Natural killer cell (primary cell): ENCODE measurements at regions not wholly inside any gene's neighbourhood (a gene's known extent, or its start where the extent isn't known, plus 50 kb on each side); places are given as distances from the start of the nearest gene placed in this dataset.

ENCODE experiments used
- ATAC-seq, 3 donors: fragments of 150-1000 bp in 2 of 3; fragments of 200-7000 bp in 1 of 3; cut with Tn5 transposase; 1 replicate in 1 of 3; 2 replicates in 2 of 3; pipeline ENCODE4 v1.10.0; 2021; ENCODE audit warnings: mild to moderate bottlenecking in 2 of 3, moderate library complexity in 2 of 3
- DNase-seq, 2 donors: peaks; one replicate each; pipeline versions ENCODE4 v3.0.0 to v3.0.0-alpha.2; 2013 to 2021; ENCODE audit warnings: mixed read lengths in 1 of 2
- H3K27ac ChIP-seq: one replicate; pipeline ENCODE4 v1.5.1; 2013; ENCODE audit warnings: mild to moderate bottlenecking, low read length
- H3K27me3 ChIP-seq: one replicate; pipeline ENCODE4 v1.6.1; 2013; ENCODE audit warnings: low read length; ENCODE audit not compliant: control insufficient read depth, insufficient read depth
- H3K36me3 ChIP-seq: one replicate; pipeline ENCODE4 v1.6.1; 2013; ENCODE audit warnings: low read length; ENCODE audit not compliant: control insufficient read depth, insufficient read depth
- H3K4me1 ChIP-seq: one replicate; pipeline ENCODE4 v1.6.1; 2013; ENCODE audit warnings: low read length; ENCODE audit not compliant: control insufficient read depth, insufficient read depth
- H3K4me3 ChIP-seq: one replicate; pipeline ENCODE4 v1.5.1; 2013; ENCODE audit warnings: low read length
- H3K9me3 ChIP-seq: one replicate; pipeline ENCODE4 v1.6.1; 2013; ENCODE audit warnings: low read length; ENCODE audit not compliant: control insufficient read depth, insufficient read depth
- H3K27ac Mint-ChIP-seq, 2 donors: one replicate each; pipeline ENCODE4 v1.8.0; 2022; ENCODE audit warnings: mild to moderate bottlenecking in 2 of 2, mixed read lengths in 2 of 2, moderate library complexity in 1 of 2
- H3K27me3 Mint-ChIP-seq, 2 donors: one replicate each; pipeline ENCODE4 v1.8.0; 2022; ENCODE audit warnings: low read depth in 2 of 2, mixed read lengths in 2 of 2
- H3K36me3 Mint-ChIP-seq: one replicate; pipeline ENCODE4 v1.8.0; 2022; ENCODE audit warnings: mixed read lengths
- H3K4me1 Mint-ChIP-seq, 2 donors: one replicate each; pipeline ENCODE4 v1.8.0; 2022; ENCODE audit warnings: mixed read lengths in 2 of 2
- H3K4me3 Mint-ChIP-seq: one replicate; pipeline ENCODE4 v1.8.0; 2022; ENCODE audit warnings: mild to moderate bottlenecking, moderate library complexity, mixed read lengths
- H3K9me3 Mint-ChIP-seq, 2 donors: one replicate each; pipeline ENCODE4 v1.8.0; 2022; ENCODE audit warnings: mixed read lengths in 2 of 2
- CTCF ChIP-seq: fragments of 200-600 bp; IDR thresholded peaks from one replicate; pipeline ENCODE4 v1.8.0; 2022; ENCODE audit warnings: antibody characterized with exemption
- WGBS: methylation state at CpG from one replicate; pipeline ENCODE4 v1.1.7; 2013; ENCODE audit warnings: missing lambda C conversion rate; ENCODE audit not compliant: insufficient coverage; 5-methylcytosine and 5-hydroxymethylcytosine counted together
- intact Hi-C: fragments of 100-400 bp; cut with micrococcal nuclease; formaldehyde crosslinking; loops from one replicate; pipeline ENCODE4 v1.14.2; 2022

DNA sequence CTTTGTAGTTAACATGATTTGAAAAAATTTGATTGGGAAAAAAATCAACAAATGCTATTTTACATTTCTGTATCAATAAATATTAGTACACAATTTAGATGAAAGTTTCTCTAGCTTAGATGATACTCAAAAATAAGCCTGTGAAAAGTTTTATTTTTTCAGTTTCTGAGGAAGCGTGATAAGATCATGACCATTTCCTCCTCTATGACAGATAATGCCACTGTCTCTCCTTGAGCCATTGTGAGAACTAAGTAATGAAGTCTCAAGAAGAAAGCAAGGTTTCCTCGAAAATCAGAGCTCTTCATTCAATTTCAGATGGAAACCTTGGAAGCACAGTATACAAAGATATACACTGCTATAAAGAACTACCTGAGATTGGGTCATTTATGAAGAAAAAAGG, 395.0 kb downstream of the HDGFL1 start:
- no peak overlapping the region for H3K4me3 Mint-ChIP-seq
- H3K36me3 ChIP-seq: no peaks in the 10 kb centered on the region
- no peaks in the 10 kb centered on the region for H3K27me3 ChIP-seq
- TF ChIP-seq CTCF: no peak
- DNase-seq: no peak
- H3K27ac Mint-ChIP-seq: no peak overlapping the region
- H3K9me3 ChIP-seq: peaks cover 3% of the 10 kb centered on the region
- no peak overlapping the region for H3K4me3 ChIP-seq
- ATAC-seq: no peak
- 43% methylated on average over 1 of the region's 2 CpGs for WGBS
- peaks cover 5 to 8% of the 10 kb centered on the region in 2 donors for H3K4me1 Mint-ChIP-seq
- peaks cover 4 to 8% of the 10 kb centered on the region in 2 donors for H3K9me3 Mint-ChIP-seq
- no peaks in the 10 kb centered on the region for H3K36me3 Mint-ChIP-seq
- H3K27me3 Mint-ChIP-seq: no peaks in the 10 kb centered on the region
- H3K27ac ChIP-seq: no peak overlapping the region
- no peaks in the 10 kb centered on the region for H3K4me1 ChIP-seq
- intact Hi-C loops: no loop called here

DNA sequence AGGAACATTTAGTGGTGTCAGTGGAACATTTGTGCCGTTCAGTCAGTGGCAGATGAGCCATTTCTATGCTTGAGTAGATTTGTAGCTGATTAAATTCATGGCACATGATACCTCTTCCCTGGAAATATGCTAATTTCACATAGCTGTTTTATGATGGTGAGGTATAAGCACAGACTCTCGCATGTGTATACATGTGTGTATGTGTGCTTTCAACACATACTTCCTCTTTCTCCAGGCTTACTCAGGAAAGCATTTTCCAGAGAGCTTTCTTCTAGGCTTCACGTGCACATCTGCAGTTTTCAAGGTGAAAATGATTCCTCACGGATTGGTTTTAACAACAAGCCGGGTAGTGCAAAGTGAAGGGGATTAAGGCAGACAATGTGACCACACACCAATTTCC, 396.5 kb downstream of the HDGFL1 start:
- no peak overlapping the region for H3K4me3 Mint-ChIP-seq
- peaks cover 4 to 6% of the 10 kb centered on the region in 2 donors for H3K9me3 Mint-ChIP-seq
- Histone ChIP-seq H3K27ac (no peak overlapping the region), H3K27me3 (no peaks in the 10 kb centered on the region), H3K4me3 (no peak overlapping the region), H3K36me3 (no peaks in the 10 kb centered on the region), H3K4me1 (no peaks in the 10 kb centered on the region), H3K9me3 (peaks cover 3% of the 10 kb centered on the region)
- no peaks in the 10 kb centered on the region for H3K27me3 Mint-ChIP-seq
- no peak for DNase-seq
- no peak for TF ChIP-seq CTCF
- H3K27ac Mint-ChIP-seq: no peak overlapping the region
- no peak for ATAC-seq
- 71% methylated on average over 4 of the region's 5 CpGs for WGBS
- no peaks in the 10 kb centered on the region for H3K36me3 Mint-ChIP-seq
- peaks cover 5 to 8% of the 10 kb centered on the region in 2 donors for H3K4me1 Mint-ChIP-seq
- intact Hi-C loops: no loop called here

DNA sequence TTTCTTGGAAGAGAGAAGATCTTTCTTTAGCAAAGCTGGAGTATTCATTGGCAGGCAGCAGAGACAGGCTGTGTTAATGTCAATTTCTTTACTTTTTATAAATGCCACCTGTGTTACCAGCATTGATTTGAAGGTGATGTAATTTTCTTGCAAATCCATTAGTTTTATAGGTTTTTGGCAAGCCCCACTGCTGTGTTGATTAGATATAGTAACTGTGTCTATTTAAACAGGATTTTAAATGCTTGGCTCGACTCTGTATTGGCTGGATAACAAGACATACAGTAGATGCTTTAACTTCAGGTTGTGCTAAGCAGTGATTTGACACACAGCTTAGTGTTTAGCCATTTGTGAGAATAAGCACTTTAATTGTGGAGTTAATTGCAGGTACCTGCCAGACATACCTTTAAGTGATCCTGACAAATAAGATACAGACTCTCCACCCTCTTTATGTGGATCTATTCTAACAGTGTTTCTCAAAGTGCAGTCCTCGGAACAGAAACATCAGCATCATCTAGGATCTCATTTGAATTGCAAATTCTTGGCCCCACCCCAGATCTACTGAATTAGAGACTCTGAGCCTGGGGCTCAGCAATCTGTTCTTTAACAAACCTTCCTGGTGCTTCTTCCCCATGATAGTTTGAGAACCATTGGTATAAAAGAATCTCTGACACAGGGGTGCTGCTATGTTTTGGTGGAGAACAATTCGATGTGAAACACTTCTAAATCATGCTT, 397.5 kb downstream of the HDGFL1 start:
- Mint-ChIP-seq H3K27ac (no peak overlapping the region), H3K4me1 (peaks cover 5 to 8% of the 10 kb centered on the region in 2 donors), H3K36me3 (no peaks in the 10 kb centered on the region), H3K4me3 (no peak overlapping the region), H3K9me3 (peaks cover 6 to 8% of the 10 kb centered on the region in 2 donors), H3K27me3 (no peaks in the 10 kb centered on the region)
- Histone ChIP-seq H3K4me3 (no peak overlapping the region), H3K36me3 (no peaks in the 10 kb centered on the region), H3K27ac (no peak overlapping the region), H3K27me3 (no peaks in the 10 kb centered on the region), H3K4me1 (no peaks in the 10 kb centered on the region), H3K9me3 (peaks cover 3% of the 10 kb centered on the region)
- no peak for TF ChIP-seq CTCF
- no peak for ATAC-seq
- intact Hi-C loops: no loop called here
- WGBS: 83% methylated on average over 2 of the region's 3 CpGs
- no peak for DNase-seq

GRCh38 chr6:22970004-22970403, 400.6 kb downstream of the HDGFL1 start:
- Mint-ChIP-seq H3K4me3 (no peak overlapping the region), H3K27me3 (no peaks in the 10 kb centered on the region), H3K9me3 (peaks cover 6 to 11% of the 10 kb centered on the region in 2 donors), H3K27ac (no peak overlapping the region), H3K36me3 (no peaks in the 10 kb centered on the region), H3K4me1 (peaks cover 0 to under 1% of the 10 kb centered on the region in 2 donors)
- no peak for DNase-seq
- WGBS: no CpG with 5 or more reads among the region's 1 CpG
- no peak for ATAC-seq
- intact Hi-C loops: no loop called here
- Histone ChIP-seq H3K27me3 (no peaks in the 10 kb centered on the region), H3K27ac (no peak overlapping the region), H3K36me3 (no peaks in the 10 kb centered on the region), H3K4me1 (no peaks in the 10 kb centered on the region), H3K4me3 (no peak overlapping the region), H3K9me3 (peaks cover 3% of the 10 kb centered on the region)
- no peak for TF ChIP-seq CTCF
